Activated T-cell treated with anti-CD3 and anti-CD28 coated beads, Interleukin-2, amount 50 U/mL, for 72 hours (primary cell): ENCODE measurements at regions not wholly inside any gene's neighbourhood (a gene's known extent, or its start where the extent isn't known, plus 50 kb on each side); places are given as distances from the start of the nearest gene placed in this dataset.

Experiments
- ATAC-seq, 2 donors: fragments of 150-1000 bp; cut with Tn5 transposase; replicated peaks in 1 of 2; 2 replicates each; pipeline ENCODE4 v1.10.0; 2021; ENCODE audit warnings: moderate library complexity in 2 of 2, mild to moderate bottlenecking in 1 of 2
- DNase-seq, 2 donors: peaks; one replicate each; pipeline ENCODE4 v3.0.0; 2021 to 2022; ENCODE audit warnings: mixed read lengths in 1 of 2
- H3K27ac Mint-ChIP-seq: one replicate; pipeline ENCODE4 v1.8.0; 2022; ENCODE audit warnings: mild to moderate bottlenecking, moderate library complexity, mixed read lengths
- H3K27me3 Mint-ChIP-seq: one replicate; pipeline ENCODE4 v1.8.0; 2022; ENCODE audit warnings: low read depth, mixed read lengths
- H3K36me3 Mint-ChIP-seq, 2 donors: one replicate each; pipeline ENCODE4 v1.8.0; 2022; ENCODE audit warnings: mixed read lengths in 2 of 2, mild to moderate bottlenecking in 1 of 2; ENCODE audit not compliant: insufficient read depth in 2 of 2
- H3K4me1 Mint-ChIP-seq: one replicate; pipeline ENCODE4 v1.8.0; 2022; ENCODE audit warnings: low read depth, mixed read lengths
- H3K4me3 Mint-ChIP-seq, 2 donors: one replicate each; pipeline ENCODE4 v1.8.0; 2022; ENCODE audit warnings: mild to moderate bottlenecking in 2 of 2, mixed read lengths in 2 of 2, moderate library complexity in 2 of 2
- H3K9me3 Mint-ChIP-seq, 2 donors: one replicate each; pipeline ENCODE4 v1.8.0; 2022; ENCODE audit warnings: mixed read lengths in 2 of 2

- Mint-ChIP-seq H3K9me3 (peaks cover 21 to 27% of the 10 kb centered on the region in 2 donors), H3K27ac (no peak overlapping the region), H3K27me3 (no peaks in the 10 kb centered on the region), H3K4me3 (no peak overlapping the region), H3K36me3 (peaks cover 14% of the 10 kb centered on the region in 2 donors), H3K4me1 (no peaks in the 10 kb centered on the region)
- ATAC-seq = no peak
- DNase-seq = no peak
These were observed 303.4 kb downstream of the SHANK2 start for GRCh38 chr11:70948855-70949531.

DNA sequence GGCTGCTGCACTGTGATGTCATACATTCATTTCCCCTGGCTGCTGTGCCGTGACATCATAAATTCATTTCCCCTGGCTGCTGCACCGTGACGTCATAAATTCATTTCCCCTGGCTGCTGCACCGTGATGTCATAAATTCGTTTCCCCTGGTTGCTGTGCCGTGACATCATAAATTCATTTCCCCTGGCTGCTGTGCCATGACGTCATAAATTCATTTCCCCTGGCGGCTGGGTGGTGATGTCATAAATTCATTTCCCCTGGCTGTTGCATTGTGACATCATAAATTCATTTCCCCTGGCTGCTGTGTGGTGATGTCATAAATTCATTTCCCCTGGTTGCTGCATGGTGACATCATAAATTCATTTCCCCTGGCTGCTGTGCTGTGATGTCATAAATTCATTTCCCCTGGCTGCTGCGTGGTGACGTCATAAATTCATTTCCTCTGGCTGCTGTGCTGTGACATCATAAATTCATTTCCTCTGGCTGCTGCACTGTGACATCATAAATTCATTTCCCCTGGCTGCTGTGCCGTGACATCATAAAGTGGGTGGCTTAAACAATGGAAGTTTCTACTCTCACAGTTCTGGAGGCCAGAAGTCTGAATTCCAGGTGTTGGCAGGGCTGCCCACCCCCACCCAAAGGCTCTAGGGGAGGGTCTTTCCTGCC is 301.1 kb downstream of the SHANK2 start:
- Mint-ChIP-seq H3K27ac (no peak overlapping the region), H3K9me3 (peaks cover 14 to 17% of the 10 kb centered on the region in 2 donors), H3K27me3 (no peaks in the 10 kb centered on the region), H3K4me3 (no peak overlapping the region), H3K36me3 (peaks cover 9% of the 10 kb centered on the region in 2 donors), H3K4me1 (no peaks in the 10 kb centered on the region)
- ATAC-seq = no peak
- DNase-seq = no peak

- Mint-ChIP-seq H3K4me1 (no peaks in the 10 kb centered on the region), H3K4me3 (no peak overlapping the region), H3K36me3 (peaks cover 6 to 9% of the 10 kb centered on the region in 2 donors), H3K27me3 (no peaks in the 10 kb centered on the region), H3K27ac (no peak overlapping the region), H3K9me3 (peaks cover 13 to 15% of the 10 kb centered on the region in 2 donors)
- DNase-seq = no peak
- no peak for ATAC-seq
These were observed 300.2 kb downstream of the SHANK2 start for GRCh38 chr11:70952191-70952590.

DNA sequence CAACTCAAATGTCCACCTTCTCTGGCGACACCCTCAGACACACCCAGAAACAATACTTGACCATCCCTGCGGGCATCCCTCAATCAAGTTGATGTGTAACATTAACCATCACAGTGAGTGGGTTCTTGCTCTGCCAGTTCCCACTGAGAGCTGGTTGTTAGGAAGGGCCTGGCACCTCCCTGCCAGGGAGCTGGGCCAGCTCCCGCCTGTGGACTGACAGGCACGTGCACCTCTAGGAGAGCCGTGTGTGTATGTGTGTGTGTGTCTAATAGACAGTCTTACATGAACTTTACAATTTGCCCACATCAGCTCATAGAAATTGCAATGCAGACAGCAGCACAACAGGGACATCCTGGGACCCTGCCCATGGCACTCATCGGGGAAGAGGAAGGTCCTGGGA is 298.7 kb downstream of the SHANK2 start:
- H3K27me3 Mint-ChIP-seq = no peaks in the 10 kb centered on the region
- H3K27ac Mint-ChIP-seq = no peak overlapping the region
- H3K9me3 Mint-ChIP-seq = peaks cover 11% of the 10 kb centered on the region in 2 donors
- ATAC-seq = no peak
- no peak for DNase-seq
- H3K36me3 Mint-ChIP-seq = peaks cover 4 to 7% of the 10 kb centered on the region in 2 donors
- no peak overlapping the region for H3K4me3 Mint-ChIP-seq
- no peaks in the 10 kb centered on the region for H3K4me1 Mint-ChIP-seq

DNA sequence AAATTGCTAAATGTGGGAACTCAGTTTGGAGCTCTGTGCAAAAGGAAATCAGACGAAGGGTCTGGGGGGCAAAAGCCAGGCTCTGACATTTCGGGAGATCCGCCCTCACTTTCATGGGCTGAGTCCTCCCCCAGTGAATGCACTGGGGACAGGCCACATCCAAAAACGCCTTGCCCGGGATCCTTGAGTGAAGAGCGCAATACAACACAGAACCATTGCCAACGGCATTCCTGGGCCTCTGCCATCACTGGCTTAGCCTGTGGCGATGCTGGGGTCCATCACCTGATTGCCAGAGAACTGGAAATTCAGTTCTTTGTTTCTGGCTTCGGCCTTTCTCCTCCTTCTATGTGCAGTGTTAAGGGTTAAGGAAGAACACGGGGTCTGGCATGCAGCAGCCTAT is 297.9 kb downstream of the SHANK2 start:
- no peak for ATAC-seq

More for the DNA sequence above, 297.9 kb downstream of the SHANK2 start:
- Mint-ChIP-seq H3K27ac (no peak overlapping the region), H3K4me1 (no peaks in the 10 kb centered on the region), H3K9me3 (peaks cover 11% of the 10 kb centered on the region in 2 donors), H3K4me3 (no peak overlapping the region), H3K36me3 (peaks cover 4 to 7% of the 10 kb centered on the region in 2 donors), H3K27me3 (no peaks in the 10 kb centered on the region)
- no peak for DNase-seq
